ENCODE measurements at regions not wholly inside any gene's neighbourhood (a gene's known extent, or its start where the extent isn't known, plus 50 kb on each side); places are given as distances from the start of the nearest gene placed in this dataset.
"Not testable (repeated sequence)": the region's sequence is repeated elsewhere in the genome, so short reads cannot be mapped to it uniquely, and the experiment has no call there.

DNA sequence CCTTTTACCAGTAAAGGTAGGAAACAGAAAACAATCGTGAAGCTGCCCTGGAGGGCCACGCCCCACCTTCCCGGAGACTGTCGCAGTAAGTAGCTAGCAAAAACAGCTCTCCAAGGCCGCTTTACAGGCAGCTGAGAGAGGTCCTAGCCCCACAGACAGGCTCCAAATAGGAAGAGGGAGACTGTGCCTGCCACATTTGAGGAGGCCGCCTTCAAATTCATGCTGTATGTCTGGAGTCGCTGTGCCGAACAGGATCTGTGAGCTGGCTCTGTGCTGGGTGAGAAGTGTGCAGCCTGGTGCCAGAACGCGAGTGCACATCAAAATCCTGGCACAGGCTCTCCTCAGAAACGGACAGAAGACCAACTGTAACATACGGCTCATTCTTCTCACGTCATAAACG is 582.2 kb downstream of the CETN3 start:
- H3K4me3 Mint-ChIP-seq (ENCODE audit: unreplicated experiment): no peak overlapping the region
- H3K4me1 Mint-ChIP-seq (ENCODE audit: low read depth, unreplicated experiment): no peaks in the 10 kb centered on the region
- DNase-seq: no peak
- H3K27ac Mint-ChIP-seq (ENCODE audit: unreplicated experiment): no peak overlapping the region
- no peaks in the 10 kb centered on the region for H3K36me3 Mint-ChIP-seq (ENCODE audit: unreplicated experiment)
- H3K27me3 Mint-ChIP-seq (ENCODE audit: unreplicated experiment): no peaks in the 10 kb centered on the region
- peaks cover 2% of the 10 kb centered on the region for H3K9me3 Mint-ChIP-seq (ENCODE audit: unreplicated experiment)
- TF ChIP-seq, protein P1, sequence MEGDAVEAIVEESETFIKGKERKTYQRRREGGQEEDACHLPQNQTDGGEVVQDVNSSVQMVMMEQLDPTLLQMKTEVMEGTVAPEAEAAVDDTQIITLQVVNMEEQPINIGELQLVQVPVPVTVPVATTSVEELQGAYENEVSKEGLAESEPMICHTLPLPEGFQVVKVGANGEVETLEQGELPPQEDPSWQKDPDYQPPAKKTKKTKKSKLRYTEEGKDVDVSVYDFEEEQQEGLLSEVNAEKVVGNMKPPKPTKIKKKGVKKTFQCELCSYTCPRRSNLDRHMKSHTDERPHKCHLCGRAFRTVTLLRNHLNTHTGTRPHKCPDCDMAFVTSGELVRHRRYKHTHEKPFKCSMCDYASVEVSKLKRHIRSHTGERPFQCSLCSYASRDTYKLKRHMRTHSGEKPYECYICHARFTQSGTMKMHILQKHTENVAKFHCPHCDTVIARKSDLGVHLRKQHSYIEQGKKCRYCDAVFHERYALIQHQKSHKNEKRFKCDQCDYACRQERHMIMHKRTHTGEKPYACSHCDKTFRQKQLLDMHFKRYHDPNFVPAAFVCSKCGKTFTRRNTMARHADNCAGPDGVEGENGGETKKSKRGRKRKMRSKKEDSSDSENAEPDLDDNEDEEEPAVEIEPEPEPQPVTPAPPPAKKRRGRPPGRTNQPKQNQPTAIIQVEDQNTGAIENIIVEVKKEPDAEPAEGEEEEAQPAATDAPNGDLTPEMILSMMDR (IDR thresholded peaks at IDR 0.05; ENCODE audit: partially characterized antibody, unreplicated experiment): no peak

DNA sequence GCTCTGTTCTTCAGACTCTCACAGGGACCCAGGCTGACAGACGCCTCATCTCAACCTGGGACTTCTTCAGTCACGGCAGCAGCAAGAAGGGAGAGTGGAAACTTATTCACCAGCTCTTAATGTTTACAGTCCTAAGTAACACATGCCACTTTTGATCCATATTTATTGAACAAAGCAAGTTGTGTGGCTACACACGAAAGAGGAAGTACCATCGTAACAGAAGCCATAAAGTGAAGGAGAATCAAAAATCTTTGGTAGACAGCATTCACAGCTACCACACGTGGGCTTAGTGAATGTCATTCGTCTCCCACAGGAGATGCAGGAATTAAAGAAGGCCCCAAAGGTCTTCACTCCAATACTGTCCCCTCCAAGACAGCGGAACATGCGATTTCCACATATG is 582.6 kb downstream of the CETN3 start:
- no peak overlapping the region for H3K27ac Mint-ChIP-seq (ENCODE audit: unreplicated experiment)
- no peaks in the 10 kb centered on the region for H3K36me3 Mint-ChIP-seq (ENCODE audit: unreplicated experiment)
- no peaks in the 10 kb centered on the region for H3K4me1 Mint-ChIP-seq (ENCODE audit: low read depth, unreplicated experiment)
- DNase-seq: no peak
- H3K9me3 Mint-ChIP-seq (ENCODE audit: unreplicated experiment): peaks cover 2% of the 10 kb centered on the region
- H3K4me3 Mint-ChIP-seq (ENCODE audit: unreplicated experiment): no peak overlapping the region
- no peaks in the 10 kb centered on the region for H3K27me3 Mint-ChIP-seq (ENCODE audit: unreplicated experiment)
- TF ChIP-seq, protein P1 (IDR thresholded peaks at IDR 0.05; ENCODE audit: partially characterized antibody, unreplicated experiment): no peak

DNA sequence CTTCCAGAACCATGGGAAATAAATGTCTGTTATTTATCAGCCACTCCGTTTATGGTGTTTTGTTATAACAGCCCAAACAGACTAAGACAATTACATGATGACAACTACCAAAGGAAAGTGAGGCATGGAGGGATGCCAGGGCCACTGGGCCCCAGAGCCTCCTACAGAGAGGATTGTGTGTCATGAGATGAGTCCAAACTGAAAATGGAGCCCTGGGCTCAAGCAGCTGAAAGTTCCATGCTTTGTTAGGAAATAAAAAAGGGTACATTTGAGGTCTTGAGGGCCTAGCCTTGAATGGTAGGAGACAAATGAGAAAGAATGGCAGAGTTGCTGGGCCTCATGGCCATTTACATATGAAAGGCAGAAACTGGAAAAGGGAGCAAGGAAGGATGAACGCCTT is 586.5 kb downstream of the CETN3 start:
- H3K36me3 Mint-ChIP-seq (ENCODE audit: unreplicated experiment): no peaks in the 10 kb centered on the region
- H3K27ac Mint-ChIP-seq (ENCODE audit: unreplicated experiment): no peak overlapping the region
- H3K4me1 Mint-ChIP-seq (ENCODE audit: low read depth, unreplicated experiment): no peaks in the 10 kb centered on the region
- no peak for DNase-seq
- H3K27me3 Mint-ChIP-seq (ENCODE audit: unreplicated experiment): no peaks in the 10 kb centered on the region
- H3K4me3 Mint-ChIP-seq (ENCODE audit: unreplicated experiment): no peak overlapping the region
- TF ChIP-seq, protein P1 (IDR thresholded peaks at IDR 0.05; ENCODE audit: partially characterized antibody, unreplicated experiment): no peak
- H3K9me3 Mint-ChIP-seq (ENCODE audit: unreplicated experiment): peaks cover 2% of the 10 kb centered on the region

DNA sequence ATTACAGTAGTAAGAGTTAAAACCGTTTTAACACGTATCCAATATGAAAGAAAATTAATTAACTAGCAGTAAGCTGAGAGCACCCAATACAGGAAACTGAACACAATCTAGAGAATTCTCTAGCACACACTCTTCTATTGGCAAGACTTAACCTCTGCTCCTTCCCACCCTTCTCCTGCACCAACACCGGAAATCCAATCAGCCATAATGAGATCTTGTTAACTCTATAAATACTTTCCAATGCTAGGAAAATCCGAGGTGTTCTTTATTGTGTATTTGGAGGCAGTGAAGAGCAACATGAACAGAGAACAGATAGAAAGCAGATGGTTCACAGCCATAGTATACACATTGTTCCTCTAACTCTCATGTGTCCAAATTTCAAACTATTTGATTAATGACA is 591.7 kb downstream of the CETN3 start:
- TF ChIP-seq, protein P1 (IDR thresholded peaks at IDR 0.05; ENCODE audit: partially characterized antibody, unreplicated experiment): no peak
- Mint-ChIP-seq H3K27ac (ENCODE audit: unreplicated experiment) (no peak overlapping the region), H3K27me3 (ENCODE audit: unreplicated experiment) (no peaks in the 10 kb centered on the region), H3K9me3 (ENCODE audit: unreplicated experiment) (no peaks in the 10 kb centered on the region), H3K36me3 (ENCODE audit: unreplicated experiment) (no peaks in the 10 kb centered on the region), H3K4me1 (ENCODE audit: low read depth, unreplicated experiment) (peaks cover 4% of the 10 kb centered on the region), H3K4me3 (ENCODE audit: unreplicated experiment) (no peak overlapping the region)
- no peak for DNase-seq

DNA sequence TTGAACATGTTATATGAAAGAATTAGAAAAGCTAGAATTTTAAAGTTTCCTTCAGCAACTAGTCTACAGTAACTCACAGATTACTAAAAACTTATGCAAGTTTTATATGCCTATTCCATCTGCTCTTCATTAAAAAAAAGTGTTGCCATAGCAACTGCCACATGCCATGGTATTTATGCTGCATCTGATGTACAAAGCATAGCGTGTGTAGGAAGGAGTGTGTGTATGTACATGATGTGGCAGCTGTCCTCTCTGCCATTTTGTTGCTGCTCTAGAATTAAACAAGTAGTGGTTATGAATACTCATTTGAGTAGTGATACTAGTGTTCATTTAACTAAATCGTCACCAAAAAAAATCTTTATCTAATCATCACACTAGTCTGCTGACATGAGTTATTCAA is 593.5 kb downstream of the CETN3 start:
- TF ChIP-seq, protein P1 (IDR thresholded peaks at IDR 0.05; ENCODE audit: partially characterized antibody, unreplicated experiment): no peak
- H3K27me3 Mint-ChIP-seq (ENCODE audit: unreplicated experiment): no peaks in the 10 kb centered on the region
- no peaks in the 10 kb centered on the region for H3K36me3 Mint-ChIP-seq (ENCODE audit: unreplicated experiment)
- H3K4me1 Mint-ChIP-seq (ENCODE audit: low read depth, unreplicated experiment): peaks cover 4% of the 10 kb centered on the region
- no peaks in the 10 kb centered on the region for H3K9me3 Mint-ChIP-seq (ENCODE audit: unreplicated experiment)
- DNase-seq: no peak
- no peak overlapping the region for H3K27ac Mint-ChIP-seq (ENCODE audit: unreplicated experiment)
- H3K4me3 Mint-ChIP-seq (ENCODE audit: unreplicated experiment): no peak overlapping the region

GRCh38 chr5:89800735-89801134 is 608.8 kb downstream of the CETN3 start:
- H3K36me3 Mint-ChIP-seq (ENCODE audit: unreplicated experiment); H3K9me3 Mint-ChIP-seq (ENCODE audit: unreplicated experiment); H3K4me3 Mint-ChIP-seq (ENCODE audit: unreplicated experiment); H3K27ac Mint-ChIP-seq (ENCODE audit: unreplicated experiment); H3K4me1 Mint-ChIP-seq (ENCODE audit: low read depth, unreplicated experiment); DNase-seq; H3K27me3 Mint-ChIP-seq (ENCODE audit: unreplicated experiment): not testable (repeated sequence)

DNA sequence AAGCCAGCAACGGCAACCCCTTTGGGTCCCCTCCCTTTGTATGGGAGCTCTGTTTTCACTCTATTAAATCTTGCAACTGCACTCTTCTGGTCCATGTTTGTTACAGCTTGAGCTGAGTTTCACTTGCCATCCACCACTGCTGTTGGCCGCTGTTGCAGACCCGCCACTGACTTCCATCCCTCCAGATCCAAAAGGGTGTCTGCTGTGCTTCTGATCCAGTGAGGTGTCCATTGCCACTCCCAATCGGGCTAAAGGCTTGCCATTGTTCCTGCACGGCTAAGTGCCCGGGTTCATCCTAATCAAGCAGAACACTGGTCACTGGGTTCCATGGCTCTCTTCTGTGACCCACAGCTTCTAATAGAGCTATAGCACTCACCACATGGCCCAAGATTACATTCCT is 615.1 kb downstream of the CETN3 start:
- H3K27ac Mint-ChIP-seq (ENCODE audit: unreplicated experiment): not testable (repeated sequence)

GRCh38 chr5:89779734-89780133 is 629.8 kb downstream of the CETN3 start:
- H3K27ac Mint-ChIP-seq (ENCODE audit: unreplicated experiment); H3K9me3 Mint-ChIP-seq (ENCODE audit: unreplicated experiment): not testable (repeated sequence)

More for the DNA sequence above, 615.1 kb downstream of the CETN3 start:
- not testable (repeated sequence) for H3K4me3 Mint-ChIP-seq (ENCODE audit: unreplicated experiment); H3K27me3 Mint-ChIP-seq (ENCODE audit: unreplicated experiment); H3K9me3 Mint-ChIP-seq (ENCODE audit: unreplicated experiment); DNase-seq; H3K36me3 Mint-ChIP-seq (ENCODE audit: unreplicated experiment); H3K4me1 Mint-ChIP-seq (ENCODE audit: low read depth, unreplicated experiment)

More at GRCh38 chr5:89779734-89780133, 629.8 kb downstream of the CETN3 start:
- not testable (repeated sequence) for H3K4me3 Mint-ChIP-seq (ENCODE audit: unreplicated experiment); H3K27me3 Mint-ChIP-seq (ENCODE audit: unreplicated experiment); H3K4me1 Mint-ChIP-seq (ENCODE audit: low read depth, unreplicated experiment); DNase-seq
- peaks cover 18% of the 10 kb centered on the region for H3K36me3 Mint-ChIP-seq (ENCODE audit: unreplicated experiment)
